GM12878 (cell line): ENCODE measurements at regions not wholly inside any gene's neighbourhood (a gene's known extent, or its start where the extent isn't known, plus 50 kb on each side); places are given as distances from the start of the nearest gene placed in this dataset.

ENCODE experiments used
- ATAC-seq: fragments of 200-7000 bp; cut with Tn5 transposase; 3 replicates; pipeline ENCODE4 v1.9.1; 2020; ENCODE audit warnings: mild to moderate bottlenecking, moderate library complexity
- BruUV-seq: library from RNA; stranded (reverse); fragments of 400-500 nt; replicated peaks from 2 replicates; lab custom pipeline; 2021; lab: Mats Ljungman, UMichigan
- CTCF ChIA-PET: fragments of 300-600 bp; sonication (Branson Sonifier 250); formaldehyde crosslinking; extraction: SDS; loops from one replicate; lab custom pipeline; 2021; ENCODE audit warnings: inconsistent platforms; lab: Yijun Ruan, JAX
- POLR2A ChIA-PET: fragments of 350-600 bp; formaldehyde crosslinking; extraction: SDS; loops from one replicate; lab custom pipeline; 2021; ENCODE audit warnings: inconsistent platforms; lab: Charles Lee
- RAD21 ChIA-PET: fragments of 300-600 bp; sonication (Branson Sonifier 250); formaldehyde crosslinking; loops from one replicate; lab custom pipeline; 2023; ENCODE audit warnings: antibody characterized with exemption; ENCODE audit not compliant: unreplicated experiment; lab: Charles Lee
- SMC1A ChIA-PET: fragments of 300-600 bp; sonication (Branson Sonifier 250); formaldehyde crosslinking; loops from one replicate; lab custom pipeline; 2023; ENCODE audit not compliant: unreplicated experiment, uncharacterized antibody; lab: Charles Lee
- DNase-seq: peaks from one replicate; pipeline ENCODE4 v3.0.0-alpha.2; 2011; ENCODE audit warnings: low read depth, low spot score
- FAIRE-seq: peaks from 3 replicates; lab custom pipeline; 2011; peaks lifted over from hg19 to GRCh38; lab: Jason Lieb, UNC
- H2AFZ ChIP-seq: 2 replicates; pipeline ENCODE4 v1.6.0; 2011; ENCODE audit warnings: low read depth, low read length, control low read depth; ENCODE audit not compliant: control insufficient read depth
- H3K27ac ChIP-seq: 2 replicates; pipeline ENCODE4 v1.5.1; 2011; ENCODE audit warnings: control low read depth; ENCODE audit not compliant: control insufficient read depth, insufficient read depth
- H3K27me3 ChIP-seq, 2 experiments: replicated peaks in 1 of 2; 2 replicates each; pipeline versions ENCODE4 v1.6.0 to v1.6.1; 2011; ENCODE audit warnings: low read length in 1 of 2; ENCODE audit not compliant: control insufficient read depth in 2 of 2, insufficient read depth in 2 of 2
- H3K36me3 ChIP-seq, 2 experiments: 2 replicates each; pipeline ENCODE4 v1.5.1; 2011; ENCODE audit warnings: low read length in 1 of 2; ENCODE audit not compliant: control insufficient read depth in 2 of 2, insufficient read depth in 2 of 2
- H3K4me1 ChIP-seq: 2 replicates; pipeline ENCODE4 v1.6.1; 2011; ENCODE audit warnings: mild to moderate bottlenecking, low read length, moderate library complexity, mixed read lengths; ENCODE audit not compliant: control insufficient read depth, insufficient read depth
- H3K4me2 ChIP-seq: 2 replicates; pipeline ENCODE4 v1.6.0; 2011; ENCODE audit warnings: control low read depth; ENCODE audit not compliant: control insufficient read depth, insufficient read depth
- H3K4me3 ChIP-seq: fragments of 200-600 bp; sonication (generic); 2 replicates; pipeline ENCODE4 v1.5.1; 2016
- H3K79me2 ChIP-seq: 2 replicates; pipeline ENCODE4 v1.6.0; 2011; ENCODE audit warnings: low read length; ENCODE audit not compliant: control insufficient read depth, insufficient read depth
- H3K9ac ChIP-seq: 2 replicates; pipeline ENCODE4 v1.8.0; 2011; ENCODE audit warnings: low read length, control low read depth, mixed read lengths; ENCODE audit not compliant: control insufficient read depth, insufficient read depth
- H3K9me3 ChIP-seq: replicated peaks from 3 replicates; pipeline ENCODE4 v1.5.1; 2011; ENCODE audit warnings: mild to moderate bottlenecking, low read length; ENCODE audit not compliant: control insufficient read depth, insufficient read depth
- H4K20me1 ChIP-seq: 2 replicates; pipeline ENCODE4 v1.6.0; 2011; ENCODE audit not compliant: control insufficient read depth, insufficient read depth
- BMI1 ChIP-seq: fragments of 450-650 bp; IDR thresholded peaks from 2 replicates; pipeline ENCODE4 v1.6.1; 2016; ENCODE audit warnings: mild to moderate bottlenecking, moderate library complexity, borderline replicate concordance
- EP300 ChIP-seq, 2 experiments: fragments of 150-350 bp in 1 of 2; IDR thresholded peaks; 2 replicates each; pipeline ENCODE4 v1.6.1; 2011 to 2012; ENCODE audit warnings: low read depth in 2 of 2, low read length in 2 of 2, borderline replicate concordance in 1 of 2, improper control_type of control experiment in 1 of 2, inconsistent platforms in 1 of 2; ENCODE audit not compliant: control insufficient read depth in 1 of 2
- EZH2 ChIP-seq: IDR thresholded peaks from 2 replicates; pipeline ENCODE4 v1.6.1; 2012; ENCODE audit warnings: low read depth, mild to moderate bottlenecking, control low read depth, inconsistent platforms, low read length, borderline replicate concordance; ENCODE audit not compliant: control insufficient read depth
- GABPA ChIP-seq: IDR thresholded peaks from 2 replicates; pipeline ENCODE4 v1.6.1; 2014; ENCODE audit warnings: antibody characterized with exemption, low read depth, mild to moderate bottlenecking, inconsistent platforms
- IKZF2 ChIP-seq, 2 experiments: fragments of 450-650 bp; IDR thresholded peaks; 2 replicates each; pipeline ENCODE4 v1.6.1; 2017; ENCODE audit warnings: mild to moderate bottlenecking in 2 of 2, moderate library complexity in 2 of 2
- JUND ChIP-seq: IDR thresholded peaks from 2 replicates; pipeline ENCODE4 v1.6.1; 2012; ENCODE audit warnings: low read depth, mild to moderate bottlenecking, low read length, improper control_type of control experiment, moderate library complexity
- KDM1A ChIP-seq: fragments of 200-600 bp; sonication (generic); IDR thresholded peaks from 2 replicates; pipeline ENCODE4 v1.6.1; 2016; ENCODE audit warnings: borderline replicate concordance
- MEF2A ChIP-seq: IDR thresholded peaks from 2 replicates; pipeline ENCODE4 v1.6.1; 2011; ENCODE audit warnings: low read depth, mild to moderate bottlenecking, low read length, moderate library complexity; ENCODE audit not compliant: insufficient read depth
- MYB ChIP-seq: fragments of 150-350 bp; IDR thresholded peaks from 2 replicates; pipeline ENCODE4 v1.6.1; 2014; ENCODE audit warnings: mild to moderate bottlenecking, low read depth, low read length, borderline replicate concordance
- PKNOX1 ChIP-seq: fragments of 450-650 bp; IDR thresholded peaks from 2 replicates; pipeline ENCODE4 v1.6.1; 2016; ENCODE audit warnings: mild to moderate bottlenecking
- POLR2AphosphoS5 ChIP-seq: IDR thresholded peaks from 2 replicates; pipeline ENCODE4 v1.6.1; 2011; ENCODE audit warnings: mild to moderate bottlenecking, low read length, inconsistent platforms
- RELB ChIP-seq: fragments of 450-650 bp; IDR thresholded peaks from 2 replicates; pipeline ENCODE4 v1.6.1; 2017; ENCODE audit warnings: low read depth, mild to moderate bottlenecking, moderate library complexity
- SIN3A ChIP-seq: IDR thresholded peaks from 2 replicates; pipeline ENCODE4 v1.6.1; 2012; ENCODE audit warnings: low read depth, low read length, improper control_type of control experiment
- SKIL ChIP-seq: fragments of 450-650 bp; IDR thresholded peaks from 2 replicates; pipeline ENCODE4 v1.6.1; 2017; ENCODE audit warnings: mild to moderate bottlenecking, low read depth, inconsistent platforms; ENCODE audit not compliant: poor library complexity, severe bottlenecking
- SRF ChIP-seq, 2 experiments: IDR thresholded peaks; 2 replicates each; pipeline ENCODE4 v1.6.1; 2011; ENCODE audit warnings: low read depth in 2 of 2, low read length in 2 of 2, mild to moderate bottlenecking in 1 of 2, moderate library complexity in 1 of 2
- STAT3 ChIP-seq: IDR thresholded peaks from 2 replicates; pipeline ENCODE4 v1.6.1; 2011; ENCODE audit warnings: low read depth, low read length, improper control_type of control experiment
- ZNF217 ChIP-seq: fragments of 450-650 bp; IDR thresholded peaks from 2 replicates; pipeline ENCODE4 v1.6.1; 2017; ENCODE audit warnings: antibody characterized with exemption, mild to moderate bottlenecking
- ZNF622 ChIP-seq: fragments of 450-650 bp; IDR thresholded peaks from 2 replicates; pipeline ENCODE4 v1.6.1; 2017; ENCODE audit warnings: mild to moderate bottlenecking, inconsistent platforms
- WGBS: methylation state at CpG from one replicate; pipeline ENCODE4 v1.1.6; 2016; ENCODE audit warnings: low lambda C conversion rate; ENCODE audit not compliant: insufficient replicate concordance, insufficient coverage; ENCODE audit errors: missing lambda C conversion rate; 5-methylcytosine and 5-hydroxymethylcytosine counted together
- in situ Hi-C: fragments of 300-500 bp; cut with MboI; formaldehyde crosslinking; loops from 9 replicates; pipeline ENCODE4 v1.14.3; 2018; ENCODE audit warnings: mixed read lengths
- intact Hi-C: fragments of 100-400 bp; cut with micrococcal nuclease; formaldehyde crosslinking; loops from one replicate; pipeline ENCODE4 v1.14.2; 2022; ENCODE audit not compliant: unreplicated experiment

GRCh38 chr16:76897816-76898215, 293.2 kb upstream of the MON1B start:
- TF ChIP-seq JUND (no peak), RELB (no peak), MYB (no peak), MEF2A (no peak), ZNF622 (no peak), KDM1A (no peak), EZH2 (no peak), SKIL (no peak), POLR2AphosphoS5 (no peak), PKNOX1 (no peak), SRF (IDR thresholded peaks at IDR 0.05; ENCODE audit: low read depth in 2 of 2, low read length in 2 of 2) (no peak), SIN3A (no peak), ZNF217 (no peak), IKZF2 (IDR thresholded peaks at IDR 0.05) (no peak), BMI1 (no peak), EP300 (IDR thresholded peaks at IDR 0.05; ENCODE audit: borderline replicate concordance in 1 of 2, control insufficient read depth in 1 of 2, low read depth in 2 of 2, low read length in 2 of 2) (no peak), STAT3 (no peak), GABPA (no peak)
- TF ChIP-seq, all 136 proteins: peak for 0
- ChIA-PET CTCF (no interaction called here), POLR2A (no interaction called here), SMC1A (interaction anchor here (1.2 kb wide), 1 partner anchor 48 kb away, joined by 3 read pairs; no protein-coding TSS in a partner anchor), RAD21 (no interaction called here)
- Histone ChIP-seq H3K4me2 (no peak overlapping the region), H3K9ac (no peak overlapping the region), H4K20me1 (no peaks in the 10 kb centered on the region), H3K79me2 (no peaks in the 10 kb centered on the region), H3K9me3 (no peaks in the 10 kb centered on the region), H3K27me3 (no peaks in the 10 kb centered on the region), H3K4me1 (no peaks in the 10 kb centered on the region), H2AFZ (no peak overlapping the region), H3K4me3 (no peak overlapping the region), H3K27ac (no peak overlapping the region), H3K36me3 (no peaks in the 10 kb centered on the region)
- FAIRE-seq (no peak), ATAC-seq (no peak), DNase-seq (no peak)
- in situ Hi-C loops (no loop called here), intact Hi-C loops (no loop called here)
- BruUV-seq: no TSS peak
- 56% methylated on average over 1 of the region's 1 CpG for WGBS
